Hepatocyte (in vitro differentiated cells): ENCODE measurements at regions not wholly inside any gene's neighbourhood (a gene's known extent, or its start where the extent isn't known, plus 50 kb on each side); places are given as distances from the start of the nearest gene placed in this dataset.

Experiments used
- DNase-seq: peaks from one replicate; pipeline ENCODE4 v3.0.0-alpha.2; 2016; ENCODE audit warnings: low spot score
- H2AFZ ChIP-seq: fragments of 200-600 bp; sonication (generic); 2 replicates; pipeline ENCODE4 v1.6.0; 2016; ENCODE audit warnings: antibody characterized with exemption, mild to moderate bottlenecking
- H3K27ac ChIP-seq: fragments of 200-600 bp; sonication (generic); 2 replicates; pipeline ENCODE4 v1.5.1; 2016; ENCODE audit warnings: mild to moderate bottlenecking
- H3K27me3 ChIP-seq: fragments of 200-600 bp; sonication (generic); 2 replicates; pipeline ENCODE4 v1.6.1; 2016
- H3K36me3 ChIP-seq: fragments of 200-600 bp; sonication (generic); replicated peaks from 2 replicates; pipeline ENCODE4 v1.5.1; 2016; ENCODE audit warnings: low read depth; ENCODE audit not compliant: insufficient read depth
- H3K4me1 ChIP-seq: fragments of 200-600 bp; sonication (generic); 2 replicates; pipeline ENCODE4 v1.5.1; 2016; ENCODE audit warnings: mild to moderate bottlenecking, moderate library complexity; ENCODE audit not compliant: insufficient read depth
- H3K4me2 ChIP-seq: fragments of 200-600 bp; sonication (generic); 2 replicates; pipeline ENCODE4 v1.6.0; 2016
- H3K4me3 ChIP-seq: fragments of 200-600 bp; sonication (generic); 2 replicates; pipeline ENCODE4 v1.5.1; 2016; ENCODE audit warnings: mild to moderate bottlenecking
- H3K79me2 ChIP-seq: fragments of 200-600 bp; sonication (generic); 2 replicates; pipeline ENCODE4 v1.6.0; 2017; ENCODE audit warnings: mild to moderate bottlenecking
- H3K9me2 ChIP-seq: fragments of 200-600 bp; sonication (generic); replicated peaks from 2 replicates; pipeline ENCODE4 v1.6.0; 2017; ENCODE audit warnings: mild to moderate bottlenecking; ENCODE audit not compliant: insufficient read depth
- H3K9me3 ChIP-seq: fragments of 200-600 bp; sonication (generic); 2 replicates; pipeline ENCODE4 v1.5.1; 2016; ENCODE audit warnings: low read depth, mild to moderate bottlenecking
- H4K20me1 ChIP-seq: fragments of 200-600 bp; sonication (generic); 2 replicates; pipeline ENCODE4 v1.6.0; 2016; ENCODE audit warnings: mild to moderate bottlenecking; ENCODE audit not compliant: insufficient read depth, poor library complexity, severe bottlenecking
- EZH2 ChIP-seq: fragments of 200-600 bp; sonication (generic); IDR thresholded peaks from 2 replicates; pipeline ENCODE4 v1.6.1; 2016; ENCODE audit warnings: antibody characterized with exemption, mild to moderate bottlenecking, borderline replicate concordance
- EZH2phosphoT487 ChIP-seq: fragments of 200-600 bp; sonication (generic); IDR thresholded peaks from one replicate; pipeline ENCODE4 v1.6.1; 2018; ENCODE audit warnings: antibody characterized with exemption, mild to moderate bottlenecking, low read depth, moderate library complexity; ENCODE audit not compliant: unreplicated experiment, severe bottlenecking
- WGBS: methylation state at CpG from one replicate; pipeline ENCODE4 v1.1.6; 2016; ENCODE audit warnings: low lambda C conversion rate; ENCODE audit errors: missing lambda C conversion rate; 5-methylcytosine and 5-hydroxymethylcytosine counted together
- TF ChIP-seq, protein P1 (sequence below): fragments of 200-600 bp; sonication (generic); IDR thresholded peaks from 2 replicates; pipeline ENCODE4 v1.5.1; 2016; ENCODE audit warnings: antibody characterized with exemption, mild to moderate bottlenecking; ENCODE audit not compliant: poor library complexity

- Histone ChIP-seq H3K4me3 (no peak overlapping the region), H3K9me2 (no peaks in the 10 kb centered on the region), H3K79me2 (no peaks in the 10 kb centered on the region), H3K4me2 (no peak overlapping the region), H3K4me1 (peaks cover 5% of the 10 kb centered on the region), H3K27me3 (no peaks in the 10 kb centered on the region), H4K20me1 (no peaks in the 10 kb centered on the region), H3K36me3 (no peaks in the 10 kb centered on the region), H3K9me3 (no peaks in the 10 kb centered on the region), H3K27ac (peak overlapping the region; percentile 82), H2AFZ (no peak overlapping the region)
- 74% methylated on average over 2 of the region's 2 CpGs for WGBS
- no peak for TF ChIP-seq EZH2phosphoT487
- TF ChIP-seq, protein P1, sequence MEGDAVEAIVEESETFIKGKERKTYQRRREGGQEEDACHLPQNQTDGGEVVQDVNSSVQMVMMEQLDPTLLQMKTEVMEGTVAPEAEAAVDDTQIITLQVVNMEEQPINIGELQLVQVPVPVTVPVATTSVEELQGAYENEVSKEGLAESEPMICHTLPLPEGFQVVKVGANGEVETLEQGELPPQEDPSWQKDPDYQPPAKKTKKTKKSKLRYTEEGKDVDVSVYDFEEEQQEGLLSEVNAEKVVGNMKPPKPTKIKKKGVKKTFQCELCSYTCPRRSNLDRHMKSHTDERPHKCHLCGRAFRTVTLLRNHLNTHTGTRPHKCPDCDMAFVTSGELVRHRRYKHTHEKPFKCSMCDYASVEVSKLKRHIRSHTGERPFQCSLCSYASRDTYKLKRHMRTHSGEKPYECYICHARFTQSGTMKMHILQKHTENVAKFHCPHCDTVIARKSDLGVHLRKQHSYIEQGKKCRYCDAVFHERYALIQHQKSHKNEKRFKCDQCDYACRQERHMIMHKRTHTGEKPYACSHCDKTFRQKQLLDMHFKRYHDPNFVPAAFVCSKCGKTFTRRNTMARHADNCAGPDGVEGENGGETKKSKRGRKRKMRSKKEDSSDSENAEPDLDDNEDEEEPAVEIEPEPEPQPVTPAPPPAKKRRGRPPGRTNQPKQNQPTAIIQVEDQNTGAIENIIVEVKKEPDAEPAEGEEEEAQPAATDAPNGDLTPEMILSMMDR, result no peak
- TF ChIP-seq EZH2, result no peak
- DNase-seq, result peak; percentile 35
These were observed 72.0 kb upstream of the P3H2 start for GRCh38 chr3:190192739-190193138.

DNA sequence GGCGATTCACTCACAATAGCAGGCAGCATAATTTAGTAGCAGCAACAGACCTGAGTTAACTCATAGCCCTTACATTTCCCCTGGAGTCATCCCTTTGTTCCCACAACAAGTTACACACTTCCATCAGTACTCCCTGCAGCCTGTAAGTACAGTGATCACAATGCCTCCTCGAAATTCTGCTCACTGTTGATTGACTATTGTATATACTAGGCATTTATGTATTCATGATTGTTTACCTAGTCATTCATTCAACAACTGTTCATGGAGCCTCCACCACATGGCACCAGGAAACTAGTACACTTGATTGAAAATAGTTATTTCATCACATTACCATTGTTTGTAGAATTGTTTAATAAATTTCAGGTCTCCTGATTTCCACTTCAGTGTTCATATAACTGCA, 71.4 kb upstream of the P3H2 start:
- WGBS, result 65% methylated on average over 2 of the region's 2 CpGs
- Histone ChIP-seq H3K36me3 (no peaks in the 10 kb centered on the region), H3K27me3 (no peaks in the 10 kb centered on the region), H3K4me3 (no peak overlapping the region), H3K79me2 (no peaks in the 10 kb centered on the region), H2AFZ (no peak overlapping the region), H3K27ac (peak overlapping the region; percentile 82), H3K4me1 (peaks cover 5% of the 10 kb centered on the region), H3K9me2 (no peaks in the 10 kb centered on the region), H4K20me1 (no peaks in the 10 kb centered on the region), H3K4me2 (peak overlapping the region; percentile 8), H3K9me3 (no peaks in the 10 kb centered on the region)
- no peak for DNase-seq
- TF ChIP-seq EZH2phosphoT487 (no peak), EZH2 (no peak)
- TF ChIP-seq, protein P1, result no peak

DNA sequence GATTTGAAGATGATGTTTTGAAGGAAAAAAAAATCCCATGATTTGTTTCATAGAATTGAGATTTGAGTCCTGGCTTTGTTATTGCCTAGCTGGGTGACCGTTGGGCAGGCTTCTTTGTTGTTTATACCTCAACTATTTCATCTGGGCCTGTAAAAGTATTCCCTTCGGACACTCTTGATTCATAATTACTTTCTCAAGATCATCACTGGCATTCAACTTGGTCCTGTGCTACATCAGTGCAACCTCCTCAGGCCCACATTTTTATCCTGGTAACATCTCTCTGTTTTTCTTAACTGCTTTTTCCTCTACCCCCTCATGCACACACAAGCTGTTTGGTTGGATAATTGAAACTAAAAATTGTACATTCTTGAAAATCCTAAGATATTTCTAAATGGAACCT, 67.5 kb upstream of the P3H2 start:
- H3K27me3 ChIP-seq, result no peaks in the 10 kb centered on the region
- H3K4me2 ChIP-seq, result no peak overlapping the region
- H3K27ac ChIP-seq, result no peak overlapping the region
- no peak overlapping the region for H3K4me3 ChIP-seq
- H3K36me3 ChIP-seq, result no peaks in the 10 kb centered on the region
- H2AFZ ChIP-seq, result no peak overlapping the region
- no peak for TF ChIP-seq EZH2
- no peak for TF ChIP-seq EZH2phosphoT487
- TF ChIP-seq, protein P1, result no peak
- DNase-seq, result no peak
- 76% methylated on average over 2 of the region's 2 CpGs for WGBS
- no peaks in the 10 kb centered on the region for H3K9me3 ChIP-seq
- H3K9me2 ChIP-seq, result no peaks in the 10 kb centered on the region
- peaks cover 5% of the 10 kb centered on the region for H3K4me1 ChIP-seq
- no peaks in the 10 kb centered on the region for H3K79me2 ChIP-seq
- no peaks in the 10 kb centered on the region for H4K20me1 ChIP-seq

GRCh38 chr3:190183121-190183520, 62.4 kb upstream of the P3H2 start:
- Histone ChIP-seq H3K27me3 (no peaks in the 10 kb centered on the region), H3K9me2 (no peaks in the 10 kb centered on the region), H3K27ac (peak overlapping the region; percentile 52), H3K36me3 (no peaks in the 10 kb centered on the region), H3K4me3 (no peak overlapping the region), H3K9me3 (no peaks in the 10 kb centered on the region), H3K79me2 (no peaks in the 10 kb centered on the region), H4K20me1 (no peaks in the 10 kb centered on the region), H2AFZ (no peak overlapping the region), H3K4me1 (no peaks in the 10 kb centered on the region), H3K4me2 (no peak overlapping the region)
- no peak for TF ChIP-seq EZH2phosphoT487
- TF ChIP-seq, protein P1, result no peak
- no peak for TF ChIP-seq EZH2
- DNase-seq, result peak; percentile 35
- 35% methylated on average over 4 of the region's 4 CpGs for WGBS
